Retinal pigment epithelial cell (primary cell): ENCODE measurements at regions not wholly inside any gene's neighbourhood (a gene's known extent, or its start where the extent isn't known, plus 50 kb on each side); places are given as distances from the start of the nearest gene placed in this dataset.
A peak's percentile ranks its signal among the peaks of the same experiment; 100 is the strongest.

ENCODE experiments used
- DNase-seq: peaks from one replicate; pipeline ENCODE4 v3.0.0-alpha.2; 2010; ENCODE audit warnings: low read depth
- H3K4me3 ChIP-seq: 2 replicates; pipeline ENCODE4 v1.5.1; 2011; ENCODE audit warnings: mild to moderate bottlenecking, low read length, control low read depth, moderate library complexity
- CTCF ChIP-seq: conservative IDR thresholded peaks from 2 replicates; pipeline ENCODE4 v1.5.1; 2011; ENCODE audit warnings: low read depth, low read length, control low read depth, inconsistent platforms

DNA sequence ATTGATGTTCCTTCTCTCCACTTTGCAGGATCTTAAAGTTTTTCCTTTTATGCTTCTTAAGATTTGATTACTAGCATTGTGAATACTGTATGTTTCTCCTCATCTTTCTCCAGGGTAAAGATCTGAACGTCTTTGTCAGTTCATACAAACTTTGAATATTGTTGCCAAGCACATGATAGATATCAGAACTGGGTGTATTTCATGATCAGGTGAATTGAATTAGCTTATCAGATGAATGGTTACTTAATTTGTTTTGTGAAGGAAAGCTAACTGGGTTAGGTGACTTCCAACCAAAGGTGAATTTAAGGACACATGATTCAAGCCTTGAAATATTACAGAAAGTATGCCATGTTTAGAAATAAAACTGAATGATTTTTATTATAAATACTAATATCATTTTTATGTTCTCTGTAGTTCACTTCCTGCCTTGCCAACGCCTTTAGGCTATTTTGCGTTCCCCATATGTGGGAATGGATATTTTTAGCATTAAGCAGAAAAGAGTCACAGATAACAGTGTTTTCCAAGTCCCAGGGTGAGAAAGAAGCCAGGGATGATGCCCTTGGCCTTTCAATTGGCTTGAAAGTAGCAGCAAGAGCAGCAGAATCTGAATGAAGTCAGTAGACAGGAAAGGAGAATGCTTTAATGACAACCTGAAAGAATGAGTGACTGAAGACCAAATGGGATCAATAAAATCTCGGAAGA, 752.1 kb downstream of the NCAM2 start:
- DNase-seq: no peak
- TF ChIP-seq CTCF: no peak
- H3K4me3 ChIP-seq: no peak overlapping the region

GRCh38 chr21:21751286-21751685, 753.1 kb downstream of the NCAM2 start:
- DNase-seq: no peak
- peak; percentile 79 for TF ChIP-seq CTCF
- no peak overlapping the region for H3K4me3 ChIP-seq

DNA sequence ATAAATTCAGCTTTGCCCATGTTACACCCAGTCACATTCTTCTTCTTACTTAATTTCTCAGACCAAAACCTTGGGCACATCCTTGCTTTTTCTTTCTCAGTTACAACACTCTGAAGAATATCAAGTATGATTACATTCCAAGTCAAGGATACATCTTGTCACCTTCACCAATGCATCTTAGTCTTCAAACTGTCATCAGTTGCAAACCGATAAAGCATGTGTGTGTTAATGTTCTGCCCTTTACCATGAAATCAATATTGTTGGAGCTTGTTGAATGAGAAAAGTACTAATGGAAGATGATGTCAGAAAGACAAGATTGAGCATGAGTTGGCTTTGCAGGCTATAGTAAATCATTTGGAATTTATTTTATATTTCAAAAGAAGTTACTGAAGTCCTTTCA, 764.6 kb downstream of the NCAM2 start:
- DNase-seq: no peak
- no peak for TF ChIP-seq CTCF
- no peak overlapping the region for H3K4me3 ChIP-seq

DNA sequence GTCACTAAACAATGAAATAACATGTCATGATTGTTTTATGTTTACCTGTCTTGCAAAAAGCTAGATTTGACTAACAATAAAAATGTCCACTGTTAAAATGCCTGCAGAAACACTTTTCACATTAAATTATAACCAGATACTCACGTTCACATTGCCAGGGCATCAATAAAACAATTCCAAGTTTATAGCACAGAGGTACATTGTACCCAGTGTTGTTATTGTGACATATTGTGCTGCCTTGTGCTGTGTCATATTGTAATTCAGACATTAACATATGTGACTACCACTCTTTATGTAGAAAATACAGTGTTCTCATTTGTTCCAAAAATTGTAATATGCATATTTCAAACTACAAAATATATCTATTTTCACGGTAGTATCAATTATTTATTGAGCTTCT, 766.1 kb downstream of the NCAM2 start:
- H3K4me3 ChIP-seq: no peak overlapping the region
- TF ChIP-seq CTCF: no peak
- no peak for DNase-seq

DNA sequence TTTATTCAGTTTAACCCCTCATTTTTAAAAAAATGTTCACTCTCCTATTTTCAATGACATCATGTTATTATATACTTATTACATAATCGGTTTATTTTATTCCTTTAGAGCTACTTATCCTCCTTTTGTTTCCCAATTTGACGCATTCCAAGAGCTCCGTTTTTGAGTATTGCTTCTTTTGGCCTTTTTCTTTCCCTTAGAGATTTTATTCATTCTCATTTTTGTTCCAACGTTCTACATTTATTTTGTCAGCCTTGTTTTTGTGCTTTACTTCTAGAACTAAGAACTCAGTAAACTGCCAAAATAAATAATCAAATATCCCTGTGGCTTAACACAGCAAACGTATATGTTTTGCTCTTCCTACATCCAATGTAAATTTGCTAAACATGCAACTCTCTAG, 769.1 kb downstream of the NCAM2 start:
- no peak overlapping the region for H3K4me3 ChIP-seq
- no peak for DNase-seq
- TF ChIP-seq CTCF: no peak

- H3K4me3 ChIP-seq: no peak overlapping the region
- TF ChIP-seq CTCF: no peak
- DNase-seq: no peak
These were observed 790.4 kb downstream of the NCAM2 start for GRCh38 chr21:21788591-21788990.

DNA sequence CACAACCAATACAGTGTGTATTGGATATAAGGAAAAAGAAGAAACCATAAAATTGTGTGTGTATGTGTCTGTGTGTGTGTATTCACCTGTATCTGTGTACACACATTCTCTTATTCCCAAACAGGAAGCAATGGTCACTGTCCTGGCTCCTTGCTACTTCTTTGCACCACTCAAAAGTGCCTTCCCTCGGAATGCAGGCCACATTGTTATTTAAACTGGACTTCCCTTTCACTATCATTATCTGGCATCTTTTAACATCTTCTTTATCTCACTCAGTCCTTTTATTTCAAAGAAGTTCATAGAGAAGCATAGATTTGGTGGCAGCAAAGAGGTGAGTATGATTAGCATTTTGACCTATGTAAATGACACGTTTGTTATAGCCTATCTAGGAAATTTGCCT, 803.7 kb downstream of the NCAM2 start:
- no peak for TF ChIP-seq CTCF
- DNase-seq: no peak
- H3K4me3 ChIP-seq: no peak overlapping the region
